ENCODE measurements at regions not wholly inside any gene's neighbourhood (a gene's known extent, or its start where the extent isn't known, plus 50 kb on each side); places are given as distances from the start of the nearest gene placed in this dataset.

- Histone ChIP-seq H3K9me3 (no peaks in the 10 kb centered on the region), H3K36me3 (no peaks in the 10 kb centered on the region), H3K27ac (no peak overlapping the region), H3K4me3 (no peak overlapping the region), H3K4me1 (no peaks in the 10 kb centered on the region), H3K27me3 (peaks cover 0 to 12% of the 10 kb centered on the region in 2 donors)
- intact Hi-C loops (cut with DNase I; ENCODE audit: low total_unique reads), result no loop called here
- DNase-seq, result no peak
- TF ChIP-seq, protein P1, sequence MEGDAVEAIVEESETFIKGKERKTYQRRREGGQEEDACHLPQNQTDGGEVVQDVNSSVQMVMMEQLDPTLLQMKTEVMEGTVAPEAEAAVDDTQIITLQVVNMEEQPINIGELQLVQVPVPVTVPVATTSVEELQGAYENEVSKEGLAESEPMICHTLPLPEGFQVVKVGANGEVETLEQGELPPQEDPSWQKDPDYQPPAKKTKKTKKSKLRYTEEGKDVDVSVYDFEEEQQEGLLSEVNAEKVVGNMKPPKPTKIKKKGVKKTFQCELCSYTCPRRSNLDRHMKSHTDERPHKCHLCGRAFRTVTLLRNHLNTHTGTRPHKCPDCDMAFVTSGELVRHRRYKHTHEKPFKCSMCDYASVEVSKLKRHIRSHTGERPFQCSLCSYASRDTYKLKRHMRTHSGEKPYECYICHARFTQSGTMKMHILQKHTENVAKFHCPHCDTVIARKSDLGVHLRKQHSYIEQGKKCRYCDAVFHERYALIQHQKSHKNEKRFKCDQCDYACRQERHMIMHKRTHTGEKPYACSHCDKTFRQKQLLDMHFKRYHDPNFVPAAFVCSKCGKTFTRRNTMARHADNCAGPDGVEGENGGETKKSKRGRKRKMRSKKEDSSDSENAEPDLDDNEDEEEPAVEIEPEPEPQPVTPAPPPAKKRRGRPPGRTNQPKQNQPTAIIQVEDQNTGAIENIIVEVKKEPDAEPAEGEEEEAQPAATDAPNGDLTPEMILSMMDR (IDR thresholded peaks at IDR 0.05), result no peak
These were observed 370.0 kb upstream of the AUTS2 start for GRCh38 chr7:69228212-69228811.

DNA sequence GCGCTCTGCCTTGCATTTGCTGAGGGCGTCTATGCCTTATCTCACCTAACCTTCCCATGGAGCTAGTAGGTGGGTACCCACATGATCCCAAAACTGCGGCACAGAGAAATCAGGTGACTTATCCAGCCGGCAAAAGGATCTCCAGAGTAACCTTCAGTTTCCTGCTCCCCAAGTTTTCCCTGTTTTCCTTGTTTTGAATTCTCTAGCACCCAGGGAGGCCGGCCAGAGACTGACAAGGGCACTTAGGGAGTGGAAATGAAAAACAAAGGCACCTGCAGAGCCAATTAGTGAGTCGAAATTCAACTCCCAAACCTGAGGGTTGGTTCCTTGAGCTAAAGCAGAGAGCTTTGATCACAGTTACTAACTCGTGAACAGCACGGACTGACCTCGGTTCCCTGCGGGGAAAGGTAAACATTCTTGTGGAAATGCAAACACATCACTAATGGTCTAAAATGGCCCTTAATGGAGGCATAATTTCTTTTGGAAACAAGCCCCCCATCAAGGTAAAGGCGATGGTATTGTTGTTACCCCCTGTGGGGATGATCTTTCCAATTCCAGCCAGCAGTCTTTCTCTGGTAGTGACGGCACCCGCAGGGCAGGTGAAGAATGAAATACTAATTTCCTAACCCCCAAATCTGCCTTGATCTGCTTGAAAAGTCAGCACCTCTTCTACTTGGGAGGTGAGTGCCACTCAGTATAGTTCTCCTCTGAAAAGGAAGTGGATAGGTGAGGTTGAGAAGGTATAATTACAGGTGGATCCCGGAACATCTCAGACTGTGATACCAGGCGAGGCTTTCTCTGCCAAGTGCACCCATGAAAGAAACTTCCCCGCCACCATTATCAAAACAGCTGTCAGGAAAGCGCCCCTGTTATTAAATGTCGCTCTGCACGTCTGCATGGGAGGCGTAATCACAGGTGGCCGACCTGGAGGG lies 365.6 kb upstream of the AUTS2 start:
- H3K27ac ChIP-seq, result no peak overlapping the region
- DNase-seq, result no peak
- no peak overlapping the region for H3K4me3 ChIP-seq
- no peaks in the 10 kb centered on the region for H3K36me3 ChIP-seq
- TF ChIP-seq, protein P1 (IDR thresholded peaks at IDR 0.05), result no peak
- H3K9me3 ChIP-seq, result no peaks in the 10 kb centered on the region
- intact Hi-C loops (cut with DNase I; ENCODE audit: low total_unique reads), result no loop called here
- H3K4me1 ChIP-seq, result peaks cover 0 to 11% (median 0%) of the 10 kb centered on the region in 4 donors
- H3K27me3 ChIP-seq, result peaks cover 0 to 18% of the 10 kb centered on the region in 2 donors

GRCh38 chr7:69237541-69237940 lies 360.7 kb upstream of the AUTS2 start:
- H3K9me3 ChIP-seq, result no peaks in the 10 kb centered on the region
- intact Hi-C loops (cut with DNase I; ENCODE audit: low total_unique reads), result no loop called here
- H3K36me3 ChIP-seq, result no peaks in the 10 kb centered on the region
- H3K27me3 ChIP-seq, result peaks cover 0 to 19% of the 10 kb centered on the region in 2 donors
- no peak overlapping the region for H3K27ac ChIP-seq
- DNase-seq, result no peak
- H3K4me1 ChIP-seq, result peaks cover 0 to 11% (median 0%) of the 10 kb centered on the region in 4 donors
- H3K4me3 ChIP-seq, result no peak overlapping the region
- TF ChIP-seq, protein P1 (IDR thresholded peaks at IDR 0.05), result no peak

DNA sequence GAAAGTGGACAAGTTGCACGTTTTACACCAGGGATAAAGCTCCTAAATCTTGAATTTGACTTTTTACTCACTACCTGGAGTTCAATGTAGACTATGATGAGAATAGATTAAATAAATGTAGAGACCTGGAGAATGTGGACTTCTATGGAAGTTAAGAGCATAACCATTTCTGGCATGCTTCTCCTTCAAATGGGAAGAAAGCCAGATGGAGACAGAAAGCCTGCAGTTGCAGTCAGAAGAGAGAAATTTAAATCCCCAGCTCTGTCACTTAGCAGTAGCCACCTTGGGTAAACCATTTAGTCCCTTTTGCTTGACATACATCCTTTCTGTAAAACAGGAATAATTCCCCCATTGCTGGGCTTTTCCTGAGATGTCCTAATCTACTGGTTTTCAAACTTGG lies 355.3 kb upstream of the AUTS2 start:
- Histone ChIP-seq H3K27ac (no peak overlapping the region), H3K4me3 (no peak overlapping the region), H3K36me3 (no peaks in the 10 kb centered on the region), H3K9me3 (no peaks in the 10 kb centered on the region), H3K27me3 (peaks cover 0 to 6% of the 10 kb centered on the region in 2 donors), H3K4me1 (no peaks in the 10 kb centered on the region)
- intact Hi-C loops (cut with DNase I; ENCODE audit: low total_unique reads), result no loop called here
- TF ChIP-seq, protein P1 (IDR thresholded peaks at IDR 0.05), result no peak
- DNase-seq, result no peak

DNA sequence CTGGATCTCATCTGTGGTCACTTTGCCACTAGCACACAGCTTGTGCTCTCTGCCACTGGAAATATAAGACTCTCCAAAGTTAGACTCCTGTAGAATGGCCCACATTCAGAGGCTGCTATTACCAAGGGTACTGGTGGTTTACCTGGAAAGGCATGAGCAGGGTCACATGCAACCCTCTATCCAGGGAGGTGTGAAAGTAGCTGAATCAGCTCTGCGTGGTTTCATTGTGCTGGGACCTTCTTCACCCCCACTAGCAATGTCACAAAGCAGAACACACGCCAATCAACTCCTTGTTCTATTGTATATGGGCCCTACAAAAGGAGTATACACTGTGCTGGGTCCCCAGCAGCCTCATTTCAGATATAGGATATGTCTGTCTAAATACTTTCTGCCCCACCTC lies 353.6 kb upstream of the AUTS2 start:
- intact Hi-C loops (cut with DNase I; ENCODE audit: low total_unique reads), result no loop called here
- TF ChIP-seq, protein P1 (IDR thresholded peaks at IDR 0.05), result no peak
- H3K4me3 ChIP-seq, result no peak overlapping the region
- no peak overlapping the region for H3K27ac ChIP-seq
- H3K27me3 ChIP-seq, result no peaks in the 10 kb centered on the region
- no peaks in the 10 kb centered on the region for H3K36me3 ChIP-seq
- no peaks in the 10 kb centered on the region for H3K4me1 ChIP-seq
- H3K9me3 ChIP-seq, result no peaks in the 10 kb centered on the region
- DNase-seq, result no peak
